Activated CD4-positive, alpha-beta T cell treated with anti-CD3 and anti-CD28 coated beads for 36 hours (primary cell): ENCODE measurements at regions not wholly inside any gene's neighbourhood (a gene's known extent, or its start where the extent isn't known, plus 50 kb on each side); places are given as distances from the start of the nearest gene placed in this dataset.

Experiments used
- ATAC-seq: fragments of 200-7000 bp; cut with Tn5 transposase; one replicate; pipeline ENCODE4 v1.10.0; 2021; ENCODE audit warnings: mild to moderate bottlenecking, moderate library complexity
- CTCF ChIA-PET: fragments of 350-600 bp; sonication (Branson Sonifier 250); formaldehyde crosslinking; loops from one replicate; lab custom pipeline; 2021; ENCODE audit warnings: antibody characterized with exemption; lab: Charles Lee
- POLR2A ChIA-PET: fragments of 350-600 bp; sonication (Branson Sonifier 250); formaldehyde crosslinking; loops from one replicate; lab custom pipeline; 2021; ENCODE audit warnings: antibody characterized with exemption, inconsistent platforms; lab: Charles Lee
- DNase-seq: peaks from one replicate; pipeline ENCODE4 v3.0.0-alpha.2; 2020
- H3K27ac Mint-ChIP-seq: one replicate; pipeline ENCODE4 v1.8.0; 2021; ENCODE audit warnings: mixed read lengths
- H3K27me3 Mint-ChIP-seq: one replicate; pipeline ENCODE4 v1.8.0; 2021; ENCODE audit warnings: mixed read lengths
- H3K36me3 Mint-ChIP-seq: one replicate; pipeline ENCODE4 v1.8.0; 2021; ENCODE audit warnings: low read depth, mixed read lengths
- H3K4me1 Mint-ChIP-seq: one replicate; pipeline ENCODE4 v1.8.0; 2021; ENCODE audit warnings: mixed read lengths
- H3K4me3 Mint-ChIP-seq: one replicate; pipeline ENCODE4 v1.8.0; 2021; ENCODE audit warnings: mild to moderate bottlenecking, moderate library complexity, mixed read lengths
- H3K9me3 Mint-ChIP-seq: one replicate; pipeline ENCODE4 v1.8.0; 2021; ENCODE audit warnings: low read depth, mixed read lengths
- intact Hi-C, 2 experiments: fragments of 100-400 bp; cut with DNase I in 1 of 2; cut with micrococcal nuclease in 1 of 2; formaldehyde crosslinking; loops; one replicate each; pipeline versions ENCODE4 v1.14.2 to v1.15.1; 2022 to 2024; cut with DNase I, micrococcal nuclease

- POLR2A ChIA-PET: no interaction called here
- no peaks in the 10 kb centered on the region for H3K36me3 Mint-ChIP-seq
- H3K4me3 Mint-ChIP-seq: no peak overlapping the region
- no peaks in the 10 kb centered on the region for H3K27me3 Mint-ChIP-seq
- DNase-seq (no peak), ATAC-seq (no peak)
- intact Hi-C loops: no loop called here
- no peaks in the 10 kb centered on the region for H3K4me1 Mint-ChIP-seq
- no peaks in the 10 kb centered on the region for H3K9me3 Mint-ChIP-seq
- no peak overlapping the region for H3K27ac Mint-ChIP-seq
- CTCF ChIA-PET: interaction anchor here (0.6 kb wide), 1 partner anchor 36 kb away, joined by 3 read pairs; no protein-coding TSS in a partner anchor
Measured at GRCh38 chrX:118189000-118189399, 72.4 kb upstream of the KLHL13 start.

DNA sequence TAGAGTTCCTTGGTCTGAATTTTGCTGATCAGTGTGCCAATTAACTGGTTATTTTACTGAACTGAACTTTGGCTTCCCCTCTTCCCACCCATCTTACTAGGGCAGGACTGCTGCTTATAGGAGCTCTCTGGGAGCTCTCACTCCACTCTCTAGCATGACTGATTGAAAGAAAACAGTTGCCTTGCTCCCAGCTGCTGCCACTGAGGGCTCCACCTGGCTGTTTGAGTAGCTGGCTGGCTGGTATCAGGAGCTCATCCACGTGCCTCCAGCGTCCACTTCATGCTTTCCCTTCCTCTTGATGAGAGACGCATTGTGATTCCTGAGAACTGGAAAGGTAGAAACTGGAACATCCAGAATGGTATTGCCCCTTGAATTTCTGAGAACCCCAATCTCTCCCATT is 73.0 kb upstream of the KLHL13 start:
- H3K36me3 Mint-ChIP-seq: no peaks in the 10 kb centered on the region
- no peak overlapping the region for H3K4me3 Mint-ChIP-seq
- no peak for ATAC-seq
- intact Hi-C loops: no loop called here
- no peak overlapping the region for H3K27ac Mint-ChIP-seq
- POLR2A ChIA-PET: no interaction called here
- no peak for DNase-seq
- H3K4me1 Mint-ChIP-seq: no peaks in the 10 kb centered on the region
- H3K27me3 Mint-ChIP-seq: no peaks in the 10 kb centered on the region
- CTCF ChIA-PET: interaction anchor here (0.6 kb wide), 1 partner anchor 37 kb away, joined by 3 read pairs; no protein-coding TSS in a partner anchor
- H3K9me3 Mint-ChIP-seq: no peaks in the 10 kb centered on the region

DNA sequence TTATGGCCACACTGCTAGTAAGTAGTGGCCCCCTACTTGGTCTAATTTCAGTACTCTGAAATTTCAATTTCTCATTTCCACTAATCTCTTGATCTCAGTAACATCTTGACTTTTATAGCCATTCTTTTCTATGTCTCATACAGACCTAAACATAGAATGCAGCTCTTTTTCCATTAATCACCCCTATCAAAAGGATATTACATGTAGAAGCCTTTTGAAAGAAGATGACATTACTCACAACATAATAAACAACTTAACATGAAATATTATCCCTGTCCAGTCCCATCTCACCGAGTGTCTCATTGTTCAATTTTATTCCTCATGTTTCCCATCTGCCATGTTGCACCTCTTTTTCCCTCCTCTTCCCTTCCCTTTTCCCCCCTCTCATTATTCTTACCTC is 81.1 kb upstream of the KLHL13 start:
- DNase-seq (no peak), ATAC-seq (no peak)
- ChIA-PET POLR2A (no interaction called here), CTCF (interaction anchor here (0.6 kb wide), 1 partner anchor 11 kb away, joined by 3 read pairs; no protein-coding TSS in a partner anchor)
- intact Hi-C loops: no loop called here
- Mint-ChIP-seq H3K27me3 (no peaks in the 10 kb centered on the region), H3K4me1 (no peaks in the 10 kb centered on the region), H3K9me3 (no peaks in the 10 kb centered on the region), H3K27ac (no peak overlapping the region), H3K36me3 (no peaks in the 10 kb centered on the region), H3K4me3 (no peak overlapping the region)

DNA sequence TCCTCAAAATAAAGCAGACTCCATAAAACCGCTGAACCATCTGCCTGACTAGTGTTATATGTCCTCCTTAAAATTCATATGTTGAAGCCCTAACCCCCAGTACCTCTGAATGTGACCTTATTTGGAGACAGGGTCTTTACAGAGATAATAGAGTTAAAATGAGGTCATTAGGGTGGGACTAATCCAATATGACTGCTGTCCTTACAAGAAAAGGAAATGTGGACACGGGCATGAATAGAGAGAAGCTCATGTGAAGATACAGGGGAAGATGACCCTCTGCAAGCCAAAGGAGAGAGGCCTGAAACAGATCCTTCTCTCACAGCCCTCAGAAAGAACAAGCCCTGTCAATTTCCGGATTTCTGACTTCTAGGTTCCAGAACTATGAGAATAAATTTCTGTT is 82.0 kb upstream of the KLHL13 start:
- Mint-ChIP-seq H3K9me3 (no peaks in the 10 kb centered on the region), H3K36me3 (no peaks in the 10 kb centered on the region)
- POLR2A ChIA-PET: no interaction called here

DNA sequence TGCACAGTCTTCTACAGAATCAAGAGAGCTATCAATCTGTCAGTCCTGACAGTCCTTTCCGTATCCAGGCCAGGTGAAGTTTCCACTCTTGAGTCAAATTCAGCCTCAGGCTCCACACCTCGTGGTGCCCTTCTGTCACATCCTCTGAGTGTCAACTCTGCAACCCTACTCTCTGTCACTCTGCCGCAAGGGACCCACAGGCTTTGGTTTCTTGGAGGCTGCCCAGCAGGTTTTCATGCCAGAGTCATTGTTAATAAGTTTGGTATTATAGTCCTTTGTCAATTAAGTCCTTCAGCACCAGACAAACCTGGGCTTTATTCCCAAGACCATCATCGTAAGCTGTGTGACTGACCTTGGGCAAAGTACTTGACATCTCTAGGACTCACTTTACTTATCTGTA is 83.4 kb upstream of the KLHL13 start:
- POLR2A ChIA-PET: no interaction called here
- Mint-ChIP-seq H3K27ac (no peak overlapping the region), H3K4me1 (no peaks in the 10 kb centered on the region), H3K4me3 (no peak overlapping the region), H3K9me3 (no peaks in the 10 kb centered on the region), H3K27me3 (no peaks in the 10 kb centered on the region), H3K36me3 (no peaks in the 10 kb centered on the region)
- CTCF ChIA-PET: interaction anchor here (1.0 kb wide), 1 partner anchor 61 kb away, joined by 3 read pairs; no protein-coding TSS in a partner anchor
- ATAC-seq: no peak
- DNase-seq: no peak
- intact Hi-C loops: no loop called here

More for the DNA sequence above, 82.0 kb upstream of the KLHL13 start:
- H3K27ac Mint-ChIP-seq: no peak overlapping the region
- no peak overlapping the region for H3K4me3 Mint-ChIP-seq
- CTCF ChIA-PET: no interaction called here
- intact Hi-C loops: no loop called here
- no peaks in the 10 kb centered on the region for H3K27me3 Mint-ChIP-seq
- ATAC-seq (no peak), DNase-seq (no peak)
- H3K4me1 Mint-ChIP-seq: no peaks in the 10 kb centered on the region

DNA sequence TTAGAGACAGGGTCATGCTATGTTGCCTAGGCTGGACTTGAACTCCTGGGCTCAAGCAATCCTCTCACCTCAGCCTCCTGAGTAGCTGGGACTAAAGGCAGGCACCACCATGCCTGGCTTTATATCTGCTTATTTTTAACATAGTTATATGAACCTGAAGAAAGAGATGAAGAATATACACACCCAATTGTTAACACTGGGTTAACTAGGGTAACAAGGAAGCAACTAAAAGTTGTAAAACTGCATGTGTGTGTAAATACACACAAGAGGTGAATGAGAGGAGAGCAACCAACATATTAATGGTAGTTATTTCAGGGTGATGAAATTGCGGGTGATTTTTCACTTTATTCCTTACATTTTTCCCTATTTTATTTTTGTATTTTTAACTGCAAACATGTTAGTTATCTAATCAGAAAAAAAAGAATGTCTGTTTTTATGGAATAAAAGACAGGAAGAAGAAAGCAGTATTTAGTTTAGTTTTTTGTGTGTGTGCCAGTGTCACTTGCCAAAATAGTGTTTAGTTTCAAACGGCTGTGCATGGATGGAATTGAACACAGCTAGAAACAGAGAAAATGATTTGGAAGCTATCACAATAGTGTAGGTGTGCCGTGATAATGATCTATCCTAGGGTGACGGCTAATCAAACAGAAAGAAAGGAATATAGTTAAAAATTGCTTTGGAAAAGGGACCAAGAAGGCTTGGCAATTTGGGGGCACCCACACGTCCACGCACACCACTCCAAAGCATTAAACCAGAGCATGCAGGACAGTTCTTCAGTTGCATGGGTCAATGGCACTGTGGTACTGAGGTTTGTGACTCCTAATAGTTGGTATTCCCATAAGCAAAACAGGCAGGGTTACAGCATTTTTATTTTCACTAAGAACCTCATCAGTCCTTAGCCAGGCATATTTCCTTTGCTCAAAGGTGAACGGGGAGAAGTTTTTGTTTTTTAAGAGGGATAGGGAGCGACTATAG is 89.1 kb upstream of the KLHL13 start:
- CTCF ChIA-PET: interaction anchor here (0.6 kb wide), 1 partner anchor 27 kb away, joined by 3 read pairs; no protein-coding TSS in a partner anchor
- POLR2A ChIA-PET: no interaction called here
- Mint-ChIP-seq H3K4me1 (no peaks in the 10 kb centered on the region), H3K9me3 (no peaks in the 10 kb centered on the region), H3K4me3 (no peak overlapping the region), H3K36me3 (no peaks in the 10 kb centered on the region), H3K27me3 (no peaks in the 10 kb centered on the region), H3K27ac (no peak overlapping the region)
- no peak for DNase-seq
- intact Hi-C loops: no loop called here
- ATAC-seq: no peak

GRCh38 chrX:118207831-118208453 is 91.3 kb upstream of the KLHL13 start:
- intact Hi-C loops: no loop called here
- Mint-ChIP-seq H3K27ac (no peak overlapping the region), H3K27me3 (no peaks in the 10 kb centered on the region), H3K4me3 (no peak overlapping the region), H3K9me3 (no peaks in the 10 kb centered on the region), H3K36me3 (no peaks in the 10 kb centered on the region), H3K4me1 (no peaks in the 10 kb centered on the region)
- ATAC-seq (no peak), DNase-seq (no peak)
- ChIA-PET CTCF (interaction anchor here (0.6 kb wide), 1 partner anchor 10 kb away, joined by 3 read pairs; no protein-coding TSS in a partner anchor), POLR2A (no interaction called here)

- Mint-ChIP-seq H3K27me3 (no peaks in the 10 kb centered on the region), H3K36me3 (no peaks in the 10 kb centered on the region), H3K4me1 (no peaks in the 10 kb centered on the region), H3K27ac (no peak overlapping the region), H3K9me3 (no peaks in the 10 kb centered on the region), H3K4me3 (no peak overlapping the region)
- ChIA-PET CTCF (interaction anchor here (0.6 kb wide), 1 partner anchor 11 kb away, joined by 3 read pairs; no protein-coding TSS in a partner anchor), POLR2A (no interaction called here)
- intact Hi-C loops: no loop called here
- DNase-seq (no peak), ATAC-seq (no peak)
Measured at GRCh38 chrX:118208481-118208880, 91.9 kb upstream of the KLHL13 start.

- no peak for ATAC-seq
- Mint-ChIP-seq H3K27ac (no peak overlapping the region), H3K9me3 (no peaks in the 10 kb centered on the region), H3K4me1 (no peaks in the 10 kb centered on the region), H3K27me3 (peaks cover 2% of the 10 kb centered on the region), H3K36me3 (no peaks in the 10 kb centered on the region), H3K4me3 (no peak overlapping the region)
- DNase-seq: no peak
- ChIA-PET POLR2A (no interaction called here), CTCF (interaction anchor here (0.6 kb wide), 1 partner anchor 10 kb away, joined by 3 read pairs; no protein-coding TSS in a partner anchor)
- intact Hi-C loops: no loop called here
Measured at GRCh38 chrX:118211891-118212816, 95.5 kb upstream of the KLHL13 start.

GRCh38 chrX:118212817-118213183 is 96.2 kb upstream of the KLHL13 start:
- Mint-ChIP-seq H3K27me3 (peaks cover 2% of the 10 kb centered on the region), H3K9me3 (no peaks in the 10 kb centered on the region), H3K4me1 (no peaks in the 10 kb centered on the region), H3K36me3 (no peaks in the 10 kb centered on the region), H3K4me3 (no peak overlapping the region), H3K27ac (no peak overlapping the region)
- ATAC-seq: no peak
- POLR2A ChIA-PET: no interaction called here
- CTCF ChIA-PET: interaction anchor here (0.6 kb wide), 1 partner anchor 11 kb away, joined by 3 read pairs; no protein-coding TSS in a partner anchor
- DNase-seq: no peak
- intact Hi-C loops: no loop called here

- Mint-ChIP-seq H3K27ac (no peak overlapping the region), H3K4me3 (no peak overlapping the region), H3K9me3 (no peaks in the 10 kb centered on the region), H3K27me3 (peaks cover 2% of the 10 kb centered on the region), H3K36me3 (no peaks in the 10 kb centered on the region), H3K4me1 (no peaks in the 10 kb centered on the region)
- POLR2A ChIA-PET: no interaction called here
- CTCF ChIA-PET: no interaction called here
- intact Hi-C loops: no loop called here
- no peak for DNase-seq
- no peak for ATAC-seq
Measured at GRCh38 chrX:118215346-118215745, 98.7 kb upstream of the KLHL13 start.
